CD4-positive, alpha-beta memory T cell (primary cell): ENCODE measurements at regions not wholly inside any gene's neighbourhood (a gene's known extent, or its start where the extent isn't known, plus 50 kb on each side); places are given as distances from the start of the nearest gene placed in this dataset.

Experiments used
- CTCF ChIA-PET: fragments of 350-600 bp; sonication (Branson Sonifier 250); formaldehyde crosslinking; loops from one replicate; lab custom pipeline; 2021; ENCODE audit warnings: inconsistent platforms; ENCODE audit not compliant: partially characterized antibody; lab: Charles Lee
- POLR2A ChIA-PET: fragments of 350-600 bp; sonication (Branson Sonifier 250); formaldehyde crosslinking; loops from one replicate; lab custom pipeline; 2021; ENCODE audit not compliant: partially characterized antibody; lab: Charles Lee
- DNase-seq, 5 donors: peaks; one replicate each; pipeline versions ENCODE4 v3.0.0 to v3.0.0-alpha.2; 2020 to 2022; ENCODE audit warnings: mixed read lengths in 1 of 5
- H3K27ac ChIP-seq: one replicate; pipeline ENCODE4 v1.7.0; 2013; ENCODE audit warnings: low read depth, low read length
- H3K27me3 ChIP-seq: 2 replicates; pipeline ENCODE4 v1.7.0; 2013; ENCODE audit warnings: mild to moderate bottlenecking, low read length, moderate library complexity; ENCODE audit not compliant: insufficient read depth
- H3K36me3 ChIP-seq: 2 replicates; pipeline ENCODE4 v1.7.0; 2013; ENCODE audit warnings: mild to moderate bottlenecking, low read length, moderate library complexity; ENCODE audit not compliant: insufficient read depth
- H3K4me1 ChIP-seq: 2 replicates; pipeline ENCODE4 v1.7.0; 2013; ENCODE audit warnings: mild to moderate bottlenecking, low read length, moderate library complexity; ENCODE audit not compliant: insufficient read depth
- H3K4me3 ChIP-seq, 2 donors: one replicate each; pipeline ENCODE4 v1.7.0; 2013; ENCODE audit warnings: low read length in 2 of 2, mild to moderate bottlenecking in 1 of 2
- H3K9me3 ChIP-seq, 2 donors: one replicate each; pipeline ENCODE4 v1.7.0; 2013; ENCODE audit warnings: low read length in 2 of 2, control low read depth in 1 of 2; ENCODE audit not compliant: control insufficient read depth in 1 of 2
- H3K27ac Mint-ChIP-seq, 7 donors: one replicate each; pipeline ENCODE4 v1.8.0; 2020 to 2021; ENCODE audit warnings: mixed read lengths in 7 of 7, mild to moderate bottlenecking in 6 of 7, inconsistent platforms in 3 of 7, moderate library complexity in 3 of 7
- H3K27me3 Mint-ChIP-seq, 2 donors: one replicate each; pipeline ENCODE4 v1.8.0; 2020 to 2021; ENCODE audit warnings: mixed read lengths in 2 of 2
- H3K36me3 Mint-ChIP-seq, 2 donors: one replicate each; pipeline ENCODE4 v1.8.0; 2020 to 2021; ENCODE audit warnings: mixed read lengths in 2 of 2, inconsistent platforms in 1 of 2, mild to moderate bottlenecking in 1 of 2
- H3K4me1 Mint-ChIP-seq, 4 donors: one replicate each; pipeline ENCODE4 v1.8.0; 2020 to 2021; ENCODE audit warnings: mixed read lengths in 4 of 4, mild to moderate bottlenecking in 1 of 4
- H3K4me3 Mint-ChIP-seq, 8 donors: one replicate each; pipeline ENCODE4 v1.8.0; 2020 to 2021; ENCODE audit warnings: mixed read lengths in 8 of 8, mild to moderate bottlenecking in 7 of 8, moderate library complexity in 6 of 8, inconsistent platforms in 3 of 8
- H3K9me3 Mint-ChIP-seq, 8 donors: one replicate each; pipeline ENCODE4 v1.8.0; 2020 to 2021; ENCODE audit warnings: mixed read lengths in 8 of 8, mild to moderate bottlenecking in 5 of 8, inconsistent platforms in 3 of 8, moderate library complexity in 1 of 8
- intact Hi-C: fragments of 100-400 bp; cut with micrococcal nuclease; formaldehyde crosslinking; loops from one replicate; pipeline ENCODE4 v1.15.1; 2023

DNA sequence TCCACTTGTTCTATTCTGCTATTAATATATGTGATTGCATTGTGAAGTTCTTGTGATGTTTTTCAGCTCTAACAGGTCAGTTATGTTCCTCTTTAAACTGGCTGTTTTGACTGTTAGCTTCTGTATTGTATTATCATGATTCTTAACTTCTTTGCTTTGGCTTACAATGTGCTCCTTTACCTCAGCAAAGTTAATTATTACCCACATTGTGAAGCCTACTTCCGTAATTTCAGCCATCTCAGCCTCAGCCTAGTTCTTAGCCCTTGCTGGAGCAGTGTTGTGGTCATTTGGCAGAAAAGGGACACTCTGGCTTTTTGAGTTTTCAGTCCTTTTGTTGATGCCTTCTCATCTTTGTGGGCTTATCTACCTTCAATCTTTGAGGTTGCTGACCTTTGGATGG is 440.2 kb downstream of the TBC1D32 start:
- no peaks in the 10 kb centered on the region for H3K9me3 ChIP-seq
- H3K36me3 ChIP-seq: no peaks in the 10 kb centered on the region
- H3K4me1 Mint-ChIP-seq: no peaks in the 10 kb centered on the region
- POLR2A ChIA-PET: no interaction called here
- CTCF ChIA-PET: no interaction called here
- H3K27ac ChIP-seq: no peak overlapping the region
- no peaks in the 10 kb centered on the region for H3K27me3 Mint-ChIP-seq
- H3K4me3 Mint-ChIP-seq: peak overlapping the region in 1 of 8 donors; percentile 17
- no peaks in the 10 kb centered on the region for H3K27me3 ChIP-seq
- H3K27ac Mint-ChIP-seq: no peak overlapping the region
- no peak for DNase-seq
- no peak overlapping the region for H3K4me3 ChIP-seq
- no peaks in the 10 kb centered on the region for H3K4me1 ChIP-seq
- H3K36me3 Mint-ChIP-seq: no peaks in the 10 kb centered on the region
- peaks cover 3 to 33% (median 18%) of the 10 kb centered on the region in 8 donors for H3K9me3 Mint-ChIP-seq
- intact Hi-C loops: no loop called here

DNA sequence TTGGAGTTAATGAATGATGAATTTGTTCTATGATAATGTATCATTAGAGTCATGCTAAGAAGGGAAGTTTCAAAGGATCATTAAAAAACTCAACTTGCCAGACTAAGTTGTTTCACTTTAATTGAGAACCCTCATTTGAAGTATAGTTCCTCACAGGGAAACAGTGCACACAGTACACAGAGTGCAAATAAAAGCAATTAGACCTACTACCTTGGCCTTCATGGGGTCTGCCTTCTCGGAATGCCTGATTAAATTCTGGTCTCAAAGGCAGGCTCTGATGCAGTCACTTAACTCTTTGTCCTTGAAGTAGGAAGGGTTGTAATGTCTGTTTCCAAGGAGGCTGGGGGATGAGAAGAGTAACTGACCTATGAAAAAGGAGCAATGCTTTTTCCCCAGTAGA is 457.3 kb downstream of the TBC1D32 start:
- Histone ChIP-seq H3K4me1 (no peaks in the 10 kb centered on the region), H3K27me3 (no peaks in the 10 kb centered on the region), H3K27ac (no peak overlapping the region), H3K36me3 (no peaks in the 10 kb centered on the region), H3K9me3 (peaks cover 0 to 3% of the 10 kb centered on the region in 2 donors), H3K4me3 (no peak overlapping the region)
- ChIA-PET POLR2A (no interaction called here), CTCF (no interaction called here)
- Mint-ChIP-seq H3K4me1 (no peaks in the 10 kb centered on the region), H3K27me3 (no peaks in the 10 kb centered on the region), H3K36me3 (no peaks in the 10 kb centered on the region), H3K27ac (no peak overlapping the region), H3K4me3 (no peak overlapping the region), H3K9me3 (peaks cover 0 to 4% (median under 1%) of the 10 kb centered on the region in 8 donors)
- DNase-seq: no peak
- intact Hi-C loops: no loop called here

DNA sequence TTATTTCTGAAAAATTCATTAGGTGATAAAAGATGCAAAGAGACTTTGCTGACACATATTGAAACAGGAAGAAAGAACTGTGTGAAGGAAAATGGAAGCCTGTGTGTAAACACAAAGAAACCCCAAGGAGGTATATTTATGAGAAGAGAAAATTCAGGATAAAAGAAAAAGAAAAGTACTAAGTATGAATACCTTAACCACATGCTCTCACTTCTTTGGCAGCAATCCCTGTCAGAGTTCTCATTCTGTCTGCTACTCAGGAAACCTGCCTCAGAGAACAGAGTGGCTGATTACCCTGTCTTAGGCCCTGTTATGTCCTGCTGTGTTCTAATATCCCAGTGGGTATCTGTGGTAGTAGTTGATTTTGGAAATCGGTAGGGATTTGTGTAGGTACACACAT is 457.9 kb downstream of the TBC1D32 start:
- Mint-ChIP-seq H3K36me3 (no peaks in the 10 kb centered on the region), H3K9me3 (peaks cover 0 to 4% (median under 1%) of the 10 kb centered on the region in 8 donors), H3K27ac (no peak overlapping the region), H3K27me3 (no peaks in the 10 kb centered on the region), H3K4me3 (no peak overlapping the region), H3K4me1 (no peaks in the 10 kb centered on the region)
- H3K36me3 ChIP-seq: no peaks in the 10 kb centered on the region
- H3K9me3 ChIP-seq: peaks cover 0 to 3% of the 10 kb centered on the region in 2 donors
- ChIA-PET POLR2A (no interaction called here), CTCF (no interaction called here)
- H3K27me3 ChIP-seq: no peaks in the 10 kb centered on the region
- no peaks in the 10 kb centered on the region for H3K4me1 ChIP-seq
- H3K4me3 ChIP-seq: no peak overlapping the region
- no peak for DNase-seq
- no peak overlapping the region for H3K27ac ChIP-seq
- intact Hi-C loops: no loop called here

DNA sequence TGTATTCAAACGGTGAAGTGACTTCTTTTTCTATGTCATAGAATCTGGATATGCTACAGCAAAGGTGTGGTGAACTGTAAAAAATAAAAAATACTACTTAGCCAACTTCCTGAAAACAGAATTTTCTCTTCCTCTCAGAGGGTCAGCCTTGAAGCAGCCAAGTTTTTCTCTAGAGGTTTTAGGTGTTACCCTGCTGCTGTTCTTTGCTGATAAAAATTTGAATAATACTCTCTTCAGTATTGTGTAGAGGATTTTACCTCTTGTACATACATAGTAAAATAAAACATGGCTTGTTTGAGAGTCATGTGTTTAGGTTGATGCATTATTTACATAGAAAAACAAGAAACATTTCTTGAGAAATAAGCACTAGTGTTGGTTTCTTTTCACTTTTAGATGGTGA is 458.4 kb downstream of the TBC1D32 start:
- CTCF ChIA-PET: no interaction called here
- Histone ChIP-seq H3K27ac (no peak overlapping the region), H3K27me3 (no peaks in the 10 kb centered on the region), H3K9me3 (peaks cover 0 to 3% of the 10 kb centered on the region in 2 donors), H3K4me3 (no peak overlapping the region), H3K36me3 (no peaks in the 10 kb centered on the region), H3K4me1 (no peaks in the 10 kb centered on the region)
- H3K27ac Mint-ChIP-seq: no peak overlapping the region
- no peaks in the 10 kb centered on the region for H3K36me3 Mint-ChIP-seq
- intact Hi-C loops: no loop called here
- POLR2A ChIA-PET: no interaction called here
- H3K4me1 Mint-ChIP-seq: no peaks in the 10 kb centered on the region
- no peak overlapping the region for H3K4me3 Mint-ChIP-seq
- H3K9me3 Mint-ChIP-seq: peaks cover 0 to 4% (median under 1%) of the 10 kb centered on the region in 8 donors
- no peaks in the 10 kb centered on the region for H3K27me3 Mint-ChIP-seq
- DNase-seq: no peak

DNA sequence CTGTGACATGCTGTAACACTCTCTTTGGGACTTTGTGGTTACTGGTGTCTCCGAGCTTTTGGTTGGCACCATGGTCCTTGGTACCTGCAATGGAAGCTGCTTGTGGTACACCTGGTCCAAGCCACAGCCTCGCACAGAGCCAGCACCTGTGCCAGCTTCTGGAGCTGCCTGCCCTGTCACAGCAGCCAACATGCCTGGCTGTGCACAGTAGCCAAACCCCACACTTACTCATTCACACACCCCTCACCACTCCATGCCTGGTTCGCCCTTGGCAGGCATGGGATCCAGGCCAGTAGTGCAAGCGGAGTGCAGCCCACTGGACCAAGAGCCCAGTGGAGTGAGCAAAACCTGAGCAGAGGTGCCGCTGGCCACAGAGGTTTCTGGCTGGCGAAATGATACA is 459.9 kb downstream of the TBC1D32 start:
- H3K36me3 ChIP-seq: no peaks in the 10 kb centered on the region
- intact Hi-C loops: no loop called here
- Mint-ChIP-seq H3K4me1 (no peaks in the 10 kb centered on the region), H3K36me3 (no peaks in the 10 kb centered on the region), H3K27me3 (no peaks in the 10 kb centered on the region), H3K9me3 (peaks cover 0 to 6% (median 1%) of the 10 kb centered on the region in 8 donors), H3K4me3 (no peak overlapping the region), H3K27ac (no peak overlapping the region)
- no peak overlapping the region for H3K4me3 ChIP-seq
- H3K27me3 ChIP-seq: no peaks in the 10 kb centered on the region
- CTCF ChIA-PET: no interaction called here
- H3K4me1 ChIP-seq: no peaks in the 10 kb centered on the region
- peaks cover 0 to 3% of the 10 kb centered on the region in 2 donors for H3K9me3 ChIP-seq
- POLR2A ChIA-PET: no interaction called here
- no peak overlapping the region for H3K27ac ChIP-seq
- no peak for DNase-seq

DNA sequence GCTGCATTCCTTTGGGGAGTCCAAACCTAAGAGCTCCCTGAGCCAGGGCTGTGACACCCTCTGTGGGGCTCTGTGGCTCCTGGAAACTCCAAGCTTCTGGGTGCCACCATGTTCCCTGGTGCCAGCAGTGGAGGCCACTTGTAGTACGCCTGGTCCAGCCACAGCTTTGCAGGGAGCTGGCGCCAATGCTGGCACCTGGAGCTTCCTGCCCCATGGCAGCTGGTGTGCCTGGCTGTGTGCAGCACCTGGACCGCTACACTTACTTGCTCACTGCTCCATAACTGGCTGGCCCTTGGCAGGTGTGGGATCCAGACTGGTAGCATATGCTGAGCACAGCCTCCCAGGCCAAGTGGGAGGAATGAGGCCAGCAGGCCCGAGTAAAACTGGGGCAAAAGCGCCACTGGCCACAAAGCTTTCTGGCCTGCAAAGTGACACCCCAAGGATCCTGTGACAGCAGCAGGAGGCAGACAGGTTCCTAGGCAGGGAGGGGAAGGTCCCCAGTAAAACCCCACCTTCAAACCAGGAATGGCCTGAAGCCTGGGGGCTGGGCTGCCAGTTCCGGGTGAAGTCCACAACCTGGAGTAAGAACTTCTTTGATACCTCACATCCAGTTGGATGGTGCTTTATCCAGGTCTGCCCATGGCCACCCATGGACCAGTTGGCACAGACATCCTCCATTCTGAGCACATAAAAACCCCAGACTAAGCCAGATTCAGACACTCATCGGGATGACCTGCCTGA is 461.0 kb downstream of the TBC1D32 start:
- H3K27me3 Mint-ChIP-seq: no peaks in the 10 kb centered on the region
- Histone ChIP-seq H3K27me3 (no peaks in the 10 kb centered on the region), H3K4me3 (no peak overlapping the region), H3K36me3 (no peaks in the 10 kb centered on the region), H3K9me3 (peaks cover 0 to 3% of the 10 kb centered on the region in 2 donors), H3K4me1 (no peaks in the 10 kb centered on the region), H3K27ac (no peak overlapping the region)
- H3K4me1 Mint-ChIP-seq: no peaks in the 10 kb centered on the region
- intact Hi-C loops: no loop called here
- no peak overlapping the region for H3K4me3 Mint-ChIP-seq
- POLR2A ChIA-PET: no interaction called here
- no peak overlapping the region for H3K27ac Mint-ChIP-seq
- CTCF ChIA-PET: no interaction called here
- no peaks in the 10 kb centered on the region for H3K36me3 Mint-ChIP-seq
- H3K9me3 Mint-ChIP-seq: peaks cover 0 to 6% (median 0%) of the 10 kb centered on the region in 8 donors
- DNase-seq: no peak

DNA sequence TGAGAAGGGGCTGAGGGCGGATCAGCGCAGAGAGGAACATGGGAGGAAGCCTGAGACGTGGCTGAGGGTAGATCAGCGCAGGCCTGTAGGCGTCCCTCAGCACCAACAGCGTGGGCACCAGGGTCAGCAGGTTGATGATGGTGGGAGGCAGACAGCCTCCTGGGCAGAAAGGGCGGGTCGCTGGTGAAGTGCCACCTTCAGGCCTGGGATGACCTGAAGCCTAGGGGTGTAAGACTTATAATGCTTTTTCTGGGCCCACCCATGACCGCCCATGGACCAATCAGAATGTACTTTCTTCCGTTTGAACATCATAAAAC is 462.1 kb downstream of the TBC1D32 start:
- CTCF ChIA-PET: no interaction called here
- no peak overlapping the region for H3K4me3 ChIP-seq
- Mint-ChIP-seq H3K36me3 (no peaks in the 10 kb centered on the region), H3K9me3 (peaks cover 0 to 6% (median 0%) of the 10 kb centered on the region in 8 donors), H3K27ac (no peak overlapping the region), H3K27me3 (no peaks in the 10 kb centered on the region), H3K4me1 (no peaks in the 10 kb centered on the region), H3K4me3 (no peak overlapping the region)
- intact Hi-C loops: no loop called here
- no peak overlapping the region for H3K27ac ChIP-seq
- H3K36me3 ChIP-seq: no peaks in the 10 kb centered on the region
- peaks cover 0 to 3% of the 10 kb centered on the region in 2 donors for H3K9me3 ChIP-seq
- H3K4me1 ChIP-seq: no peaks in the 10 kb centered on the region
- POLR2A ChIA-PET: no interaction called here
- no peaks in the 10 kb centered on the region for H3K27me3 ChIP-seq
- no peak for DNase-seq
